ENCODE measurements at regions not wholly inside any gene's neighbourhood (a gene's known extent, or its start where the extent isn't known, plus 50 kb on each side); places are given as distances from the start of the nearest gene placed in this dataset.

GRCh38 chr10:128971374-128972035 lies 495.5 kb upstream of the MGMT start:
- no peak for DNase-seq (ENCODE audit: low read depth)

GRCh38 chr10:128972036-128972405 lies 495.0 kb upstream of the MGMT start:
- DNase-seq (ENCODE audit: low read depth), result no peak

GRCh38 chr10:128973221-128973620 lies 493.8 kb upstream of the MGMT start:
- no peak for DNase-seq (ENCODE audit: low read depth)

- DNase-seq (ENCODE audit: low read depth), result no peak
These were observed 490.2 kb upstream of the MGMT start for GRCh38 chr10:128976856-128977255.

- DNase-seq (ENCODE audit: low read depth), result no peak
These were observed 488.8 kb upstream of the MGMT start for GRCh38 chr10:128978211-128978610.

- no peak for DNase-seq (ENCODE audit: low read depth)
These were observed 487.6 kb upstream of the MGMT start for GRCh38 chr10:128979405-128979804.

- no peak for DNase-seq (ENCODE audit: low read depth)
These were observed 485.8 kb upstream of the MGMT start for GRCh38 chr10:128981251-128981650.

GRCh38 chr10:128981881-128982615 lies 485.0 kb upstream of the MGMT start:
- DNase-seq (ENCODE audit: low read depth), result no peak

- no peak for DNase-seq (ENCODE audit: low read depth)
These were observed 484.5 kb upstream of the MGMT start for GRCh38 chr10:128982616-128982915.

- DNase-seq (ENCODE audit: low read depth), result no peak
These were observed 482.0 kb upstream of the MGMT start for GRCh38 chr10:128985036-128985435.

GRCh38 chr10:128990986-128991385 lies 476.1 kb upstream of the MGMT start:
- DNase-seq (ENCODE audit: low read depth), result no peak

GRCh38 chr10:128992770-128993169 lies 474.3 kb upstream of the MGMT start:
- DNase-seq (ENCODE audit: low read depth), result no peak

GRCh38 chr10:128993443-128993842 lies 473.6 kb upstream of the MGMT start:
- DNase-seq (ENCODE audit: low read depth), result no peak

GRCh38 chr10:128993911-128994538 lies 473.0 kb upstream of the MGMT start:
- no peak for DNase-seq (ENCODE audit: low read depth)

GRCh38 chr10:128994598-128995143 lies 472.4 kb upstream of the MGMT start:
- DNase-seq (ENCODE audit: low read depth), result no peak

- no peak for DNase-seq (ENCODE audit: low read depth)
These were observed 471.4 kb upstream of the MGMT start for GRCh38 chr10:128995676-128996075.

GRCh38 chr10:128996092-128996491 lies 470.9 kb upstream of the MGMT start:
- DNase-seq (ENCODE audit: low read depth), result no peak

GRCh38 chr10:128998101-128998805 lies 468.8 kb upstream of the MGMT start:
- no peak for DNase-seq (ENCODE audit: low read depth)

GRCh38 chr10:129004398-129004797 lies 462.6 kb upstream of the MGMT start:
- no peak for DNase-seq (ENCODE audit: low read depth)

GRCh38 chr10:129005080-129005479 lies 462.0 kb upstream of the MGMT start:
- DNase-seq (ENCODE audit: low read depth), result no peak

- no peak for DNase-seq (ENCODE audit: low read depth)
These were observed 461.2 kb upstream of the MGMT start for GRCh38 chr10:129005804-129006203.

GRCh38 chr10:129018511-129018910 lies 448.5 kb upstream of the MGMT start:
- DNase-seq (ENCODE audit: low read depth), result no peak

Data from stromal cell of bone marrow (primary cell).